ENCODE measurements at regions not wholly inside any gene's neighbourhood (a gene's known extent, or its start where the extent isn't known, plus 50 kb on each side); places are given as distances from the start of the nearest gene placed in this dataset.
A peak's percentile ranks its signal among the peaks of the same experiment; 100 is the strongest.

DNA sequence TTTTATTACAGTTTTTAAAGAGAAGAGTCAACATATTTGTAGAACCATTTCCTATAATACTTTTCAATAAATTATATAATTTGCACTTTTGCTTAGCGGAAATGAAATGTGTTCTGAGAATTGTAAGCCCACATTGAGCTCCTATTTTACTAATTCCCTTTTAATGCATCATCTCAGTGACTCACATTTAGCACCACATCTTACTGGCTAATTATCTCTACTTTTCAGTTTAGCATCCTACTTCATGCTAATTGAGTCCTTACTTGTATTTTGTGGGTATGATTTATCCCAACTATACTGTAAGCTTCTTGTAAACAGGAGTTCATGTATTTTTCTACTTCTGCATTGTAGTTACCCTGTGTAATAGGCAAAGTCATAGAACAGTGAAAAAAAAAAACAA lies 67.5 kb downstream of the TMX1 start:
- Mint-ChIP-seq H3K9me3 (no peaks in the 10 kb centered on the region), H3K27ac (no peak overlapping the region), H3K36me3 (ENCODE audit: low read depth) (no peaks in the 10 kb centered on the region), H3K4me3 (no peak overlapping the region), H3K4me1 (ENCODE audit: low read depth) (no peaks in the 10 kb centered on the region), H3K27me3 (ENCODE audit: low read depth) (peaks cover 9% of the 10 kb centered on the region)

DNA sequence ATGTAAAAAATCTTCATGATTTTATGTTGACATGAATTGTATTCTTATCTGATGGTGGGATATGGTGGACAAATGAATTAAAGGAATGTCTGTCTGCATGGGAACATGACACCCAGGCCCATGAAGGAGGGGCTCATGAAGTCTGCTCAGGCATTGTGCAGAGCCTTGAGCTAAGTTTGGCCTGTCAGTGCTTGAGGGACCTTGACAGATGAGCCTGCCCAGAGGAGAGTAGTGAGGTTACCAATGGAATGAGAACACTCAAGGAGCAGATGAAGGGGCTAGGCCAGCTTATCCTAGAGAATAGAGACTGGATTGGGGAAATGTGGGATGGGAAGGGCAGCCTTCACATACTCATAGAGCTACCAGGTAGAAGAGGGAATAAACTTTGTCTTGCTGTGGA lies 68.8 kb downstream of the TMX1 start:
- H3K36me3 Mint-ChIP-seq (ENCODE audit: low read depth): no peaks in the 10 kb centered on the region
- no peak overlapping the region for H3K27ac Mint-ChIP-seq
- H3K4me3 Mint-ChIP-seq: no peak overlapping the region
- no peaks in the 10 kb centered on the region for H3K4me1 Mint-ChIP-seq (ENCODE audit: low read depth)
- H3K9me3 Mint-ChIP-seq: no peaks in the 10 kb centered on the region
- peaks cover 9% of the 10 kb centered on the region for H3K27me3 Mint-ChIP-seq (ENCODE audit: low read depth)

DNA sequence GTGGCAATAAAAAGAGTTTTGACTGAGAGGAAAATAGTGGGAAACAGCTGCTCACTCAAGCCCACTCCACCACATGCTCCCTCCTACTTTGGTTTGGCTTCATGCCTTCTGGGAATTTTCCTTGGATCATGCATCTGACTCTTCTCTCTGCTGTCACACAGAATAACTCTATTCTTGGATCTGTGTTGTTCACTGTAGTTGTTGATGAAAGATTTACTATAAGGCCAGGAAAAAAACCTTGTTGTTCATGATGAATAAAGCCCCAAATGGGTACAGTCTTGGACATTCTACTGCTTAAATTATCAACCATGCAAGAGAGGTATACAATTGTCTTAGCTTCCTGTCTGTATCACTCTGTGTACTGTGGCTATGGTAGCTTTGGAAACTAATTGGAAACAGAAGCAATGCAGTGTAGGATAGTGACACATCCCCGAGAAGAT lies 70.5 kb downstream of the TMX1 start:
- Mint-ChIP-seq H3K27me3 (ENCODE audit: low read depth) (peaks cover 9% of the 10 kb centered on the region), H3K4me1 (ENCODE audit: low read depth) (no peaks in the 10 kb centered on the region), H3K4me3 (no peak overlapping the region), H3K9me3 (no peaks in the 10 kb centered on the region), H3K27ac (no peak overlapping the region), H3K36me3 (ENCODE audit: low read depth) (no peaks in the 10 kb centered on the region)

DNA sequence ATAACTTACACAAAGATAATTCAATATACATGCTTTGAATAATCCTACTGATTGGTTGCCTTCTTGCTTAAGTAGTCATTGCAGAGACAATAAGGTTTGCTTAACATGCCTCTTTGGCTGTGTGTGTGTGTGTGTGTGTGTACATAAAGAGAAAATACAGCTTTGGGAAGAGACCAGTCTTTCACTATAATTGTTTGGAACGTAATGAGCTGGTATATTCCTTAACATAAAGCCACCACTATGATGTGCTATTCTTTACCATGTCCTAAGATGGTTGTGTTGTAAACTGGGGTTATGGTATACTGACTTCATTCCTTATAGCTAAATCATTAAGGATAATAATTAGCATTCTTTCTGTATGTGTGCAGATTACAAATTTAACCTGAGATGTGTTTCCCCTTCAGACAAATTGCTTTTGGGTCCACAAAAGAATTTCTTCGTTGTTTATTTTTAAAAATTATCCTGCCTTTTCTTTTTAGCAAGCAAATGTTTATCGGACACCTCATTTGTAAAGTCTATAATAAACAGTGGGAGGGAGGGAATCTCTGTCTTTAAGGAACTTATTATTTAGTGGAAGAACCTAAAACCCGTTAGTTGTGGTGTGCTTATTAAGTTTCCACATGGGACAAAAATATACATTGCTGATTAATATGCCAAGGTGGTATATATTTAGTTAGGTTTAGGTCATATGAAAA lies 74.4 kb downstream of the TMX1 start:
- Mint-ChIP-seq H3K27me3 (ENCODE audit: low read depth) (no peaks in the 10 kb centered on the region), H3K27ac (no peak overlapping the region), H3K4me3 (no peak overlapping the region), H3K36me3 (ENCODE audit: low read depth) (no peaks in the 10 kb centered on the region), H3K4me1 (ENCODE audit: low read depth) (no peaks in the 10 kb centered on the region), H3K9me3 (no peaks in the 10 kb centered on the region)

DNA sequence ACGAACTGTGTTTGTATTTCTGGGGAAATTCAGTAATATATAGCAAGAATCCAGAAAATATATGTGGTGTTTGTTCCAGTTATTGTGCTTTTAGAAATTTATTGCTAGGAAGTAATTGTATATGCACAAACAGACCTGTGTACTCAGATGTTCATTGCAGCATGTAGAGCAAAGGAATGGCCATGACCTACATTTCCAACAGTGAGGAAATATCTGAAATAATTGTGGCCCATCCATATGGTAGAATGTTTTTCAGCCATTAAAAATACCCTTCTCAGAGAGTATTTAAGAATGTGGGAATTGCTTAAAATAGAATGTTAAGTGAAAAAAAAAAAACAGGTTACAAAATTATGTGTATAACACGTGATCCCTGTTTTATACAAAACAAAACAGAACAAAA lies 77.3 kb downstream of the TMX1 start:
- Mint-ChIP-seq H3K4me1 (ENCODE audit: low read depth) (no peaks in the 10 kb centered on the region), H3K27ac (no peak overlapping the region), H3K27me3 (ENCODE audit: low read depth) (no peaks in the 10 kb centered on the region), H3K36me3 (ENCODE audit: low read depth) (no peaks in the 10 kb centered on the region), H3K9me3 (no peaks in the 10 kb centered on the region), H3K4me3 (no peak overlapping the region)

DNA sequence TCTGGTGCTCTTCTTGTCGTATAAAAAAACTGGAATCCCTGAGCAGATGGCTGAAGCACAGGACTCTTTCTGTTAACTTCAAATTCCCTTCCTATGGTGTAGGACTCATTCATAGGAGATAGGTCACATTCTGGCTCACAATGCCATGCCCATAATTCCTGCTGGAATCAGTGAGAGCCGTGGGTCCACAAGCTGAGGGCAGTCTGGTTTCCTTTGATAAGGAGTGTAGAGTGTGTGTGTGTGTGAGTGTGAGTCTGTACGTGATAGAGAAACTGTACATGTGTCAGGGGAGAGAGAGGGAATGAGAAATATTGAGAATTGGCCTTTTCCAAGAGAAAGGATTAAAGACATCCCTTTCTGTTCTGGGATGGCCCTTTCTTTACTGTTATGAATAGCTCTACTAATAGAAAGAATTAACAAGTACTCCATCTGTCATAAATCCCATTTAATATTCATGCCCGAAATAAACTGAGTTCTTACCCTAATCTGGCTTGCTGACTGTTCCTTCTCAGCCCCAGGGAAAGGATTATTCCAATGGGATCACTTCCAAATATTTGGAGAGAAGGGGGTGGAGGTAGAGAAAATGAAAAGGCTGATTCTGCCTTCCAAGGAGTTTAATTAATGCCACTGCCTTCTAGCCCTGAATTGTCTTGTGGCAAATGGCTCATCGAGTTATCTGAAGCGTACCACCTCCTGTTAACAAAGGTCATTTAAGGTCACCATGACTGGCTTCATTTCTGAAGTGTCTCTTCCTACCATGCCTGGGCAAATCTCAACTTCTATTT lies 79.0 kb downstream of the TMX1 start:
- no peaks in the 10 kb centered on the region for H3K36me3 Mint-ChIP-seq (ENCODE audit: low read depth)
- H3K27ac Mint-ChIP-seq: no peak overlapping the region
- H3K4me3 Mint-ChIP-seq: no peak overlapping the region
- no peaks in the 10 kb centered on the region for H3K4me1 Mint-ChIP-seq (ENCODE audit: low read depth)
- no peaks in the 10 kb centered on the region for H3K9me3 Mint-ChIP-seq
- no peaks in the 10 kb centered on the region for H3K27me3 Mint-ChIP-seq (ENCODE audit: low read depth)

DNA sequence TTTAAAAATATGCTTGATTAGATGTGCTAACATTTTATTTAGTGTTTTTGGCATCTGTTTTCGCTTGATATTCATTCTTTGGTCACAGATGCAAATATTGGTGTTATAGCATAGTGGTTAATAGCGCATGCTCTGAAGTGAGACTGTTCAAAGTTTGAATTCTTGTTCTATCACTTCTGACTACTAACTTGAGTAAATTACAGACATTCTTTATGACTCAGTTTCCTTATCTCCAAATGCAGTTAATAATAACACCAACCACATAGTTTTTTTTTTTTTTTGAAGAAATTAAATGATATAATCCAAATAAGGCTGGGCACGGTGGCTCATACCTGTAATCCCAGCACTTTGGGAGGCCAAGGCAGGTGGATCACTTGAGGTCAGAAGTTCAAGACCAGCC lies 81.0 kb downstream of the TMX1 start:
- no peak overlapping the region for H3K27ac Mint-ChIP-seq
- H3K4me3 Mint-ChIP-seq: no peak overlapping the region
- no peaks in the 10 kb centered on the region for H3K4me1 Mint-ChIP-seq (ENCODE audit: low read depth)
- no peaks in the 10 kb centered on the region for H3K36me3 Mint-ChIP-seq (ENCODE audit: low read depth)
- H3K9me3 Mint-ChIP-seq: no peaks in the 10 kb centered on the region
- H3K27me3 Mint-ChIP-seq (ENCODE audit: low read depth): peaks cover 8% of the 10 kb centered on the region

DNA sequence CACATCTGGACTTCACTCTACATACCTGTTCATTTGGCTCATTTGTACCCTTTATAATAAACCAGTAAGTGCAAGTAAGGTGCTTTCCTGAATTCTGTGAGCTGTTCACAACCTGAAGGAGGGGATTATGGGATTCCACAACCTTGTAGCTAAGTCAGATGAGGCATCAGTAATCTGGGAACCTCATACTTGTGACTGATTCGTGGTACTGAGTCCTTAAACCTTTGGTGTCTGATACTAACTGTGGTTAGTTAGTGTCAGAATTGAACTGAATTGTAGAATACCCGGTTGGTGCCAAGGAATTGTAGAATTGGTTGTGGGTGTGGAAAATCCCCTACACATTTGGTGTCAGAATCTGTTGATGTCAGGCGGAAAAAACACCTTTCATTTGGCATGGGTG lies 83.4 kb downstream of the TMX1 start:
- Mint-ChIP-seq H3K27ac (no peak overlapping the region), H3K9me3 (no peaks in the 10 kb centered on the region), H3K4me3 (no peak overlapping the region), H3K27me3 (ENCODE audit: low read depth) (peaks cover 11% of the 10 kb centered on the region), H3K36me3 (ENCODE audit: low read depth) (no peaks in the 10 kb centered on the region), H3K4me1 (ENCODE audit: low read depth) (peaks cover 6% of the 10 kb centered on the region)

DNA sequence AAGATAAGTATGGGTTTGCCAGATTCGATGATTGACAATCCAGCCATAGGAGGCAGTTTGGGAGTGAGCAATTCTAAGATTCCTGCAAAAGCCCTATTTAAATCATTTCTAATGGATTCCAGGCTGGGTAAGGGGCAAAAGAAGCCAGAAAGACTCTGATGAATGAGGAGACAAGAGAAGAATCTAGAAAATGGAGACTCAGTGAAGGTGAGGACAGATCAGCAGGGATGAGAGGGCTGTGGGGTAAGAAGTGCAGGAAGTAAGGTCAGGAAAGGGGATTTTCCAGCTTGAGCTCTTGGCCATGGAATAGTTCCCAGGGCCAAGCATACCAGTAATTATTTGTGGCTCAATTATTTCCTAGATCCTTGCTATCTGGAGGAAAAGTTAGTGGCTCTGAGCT lies 87.3 kb downstream of the TMX1 start:
- no peaks in the 10 kb centered on the region for H3K9me3 Mint-ChIP-seq
- no peaks in the 10 kb centered on the region for H3K36me3 Mint-ChIP-seq (ENCODE audit: low read depth)
- H3K4me3 Mint-ChIP-seq: no peak overlapping the region
- H3K27ac Mint-ChIP-seq: no peak overlapping the region
- H3K4me1 Mint-ChIP-seq (ENCODE audit: low read depth): peaks cover 7% of the 10 kb centered on the region
- peaks cover 11% of the 10 kb centered on the region for H3K27me3 Mint-ChIP-seq (ENCODE audit: low read depth)

DNA sequence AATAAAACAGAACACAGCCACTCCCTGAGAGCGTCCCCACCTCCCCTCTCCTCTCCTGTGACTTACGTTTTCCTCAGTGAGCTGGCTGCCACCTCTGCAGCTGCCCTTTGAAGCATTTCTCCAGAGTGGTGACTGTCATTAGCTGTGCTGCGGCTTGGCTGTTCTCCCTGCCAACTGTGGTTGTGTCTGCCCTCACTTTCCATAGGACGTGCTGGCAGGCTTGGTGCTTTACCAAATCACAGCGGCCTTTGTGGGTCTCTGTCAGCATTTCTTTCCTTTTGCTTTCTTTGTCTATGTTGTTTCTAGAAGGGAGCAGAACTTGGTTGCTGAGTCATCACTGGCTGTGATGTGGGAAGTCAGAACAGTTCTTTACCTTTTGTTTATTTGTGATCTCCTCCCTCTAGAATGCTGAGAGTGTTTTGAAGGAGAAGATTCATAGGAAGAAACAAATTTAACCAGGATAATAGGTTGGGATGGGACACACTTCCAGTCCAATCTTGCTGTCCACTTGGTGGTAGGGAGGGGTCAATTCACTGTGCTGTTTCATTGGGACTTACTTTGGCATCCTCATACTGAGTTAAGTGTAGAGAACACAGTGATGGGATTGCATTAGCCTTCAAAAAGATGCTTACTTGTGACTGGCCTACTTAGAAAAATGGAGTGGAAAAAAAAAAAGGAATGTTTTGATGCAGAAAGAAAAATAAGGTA lies 88.2 kb downstream of the TMX1 start:
- Mint-ChIP-seq H3K4me1 (ENCODE audit: low read depth) (peaks cover 7% of the 10 kb centered on the region), H3K36me3 (ENCODE audit: low read depth) (no peaks in the 10 kb centered on the region), H3K9me3 (no peaks in the 10 kb centered on the region), H3K4me3 (peak overlapping the region; percentile 26), H3K27ac (no peak overlapping the region), H3K27me3 (ENCODE audit: low read depth) (peaks cover 11% of the 10 kb centered on the region)

DNA sequence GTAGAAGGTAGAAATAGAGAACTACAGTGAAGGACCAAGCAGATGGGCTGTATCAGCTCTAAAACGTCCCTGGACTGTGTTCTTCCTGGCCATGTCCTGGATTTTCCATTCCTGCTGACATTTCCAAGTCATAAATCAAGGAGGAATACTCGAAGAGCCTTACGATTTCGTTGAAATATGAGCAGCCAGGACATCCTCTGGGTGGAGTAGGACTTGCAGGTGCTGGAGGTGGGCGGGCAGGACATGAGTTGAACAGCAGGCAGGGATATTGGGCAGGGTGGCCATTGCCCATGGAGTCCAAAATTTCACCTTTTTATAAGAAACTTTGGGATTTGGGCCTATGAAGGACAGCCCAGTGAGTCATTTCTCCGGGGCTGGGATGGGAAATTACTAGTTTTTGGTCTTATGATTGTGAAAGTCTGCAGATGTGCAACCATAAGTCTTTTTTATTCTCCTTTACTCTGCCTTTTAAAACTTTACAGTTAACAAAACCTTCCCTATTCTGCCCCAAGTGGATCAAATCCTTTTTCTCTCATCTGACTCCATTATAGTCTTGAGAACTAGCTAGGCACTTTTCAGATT lies 88.8 kb downstream of the TMX1 start:
- H3K9me3 Mint-ChIP-seq: no peaks in the 10 kb centered on the region
- no peak overlapping the region for H3K4me3 Mint-ChIP-seq
- H3K4me1 Mint-ChIP-seq (ENCODE audit: low read depth): peaks cover 7% of the 10 kb centered on the region
- no peaks in the 10 kb centered on the region for H3K36me3 Mint-ChIP-seq (ENCODE audit: low read depth)
- peaks cover 11% of the 10 kb centered on the region for H3K27me3 Mint-ChIP-seq (ENCODE audit: low read depth)
- no peak overlapping the region for H3K27ac Mint-ChIP-seq

DNA sequence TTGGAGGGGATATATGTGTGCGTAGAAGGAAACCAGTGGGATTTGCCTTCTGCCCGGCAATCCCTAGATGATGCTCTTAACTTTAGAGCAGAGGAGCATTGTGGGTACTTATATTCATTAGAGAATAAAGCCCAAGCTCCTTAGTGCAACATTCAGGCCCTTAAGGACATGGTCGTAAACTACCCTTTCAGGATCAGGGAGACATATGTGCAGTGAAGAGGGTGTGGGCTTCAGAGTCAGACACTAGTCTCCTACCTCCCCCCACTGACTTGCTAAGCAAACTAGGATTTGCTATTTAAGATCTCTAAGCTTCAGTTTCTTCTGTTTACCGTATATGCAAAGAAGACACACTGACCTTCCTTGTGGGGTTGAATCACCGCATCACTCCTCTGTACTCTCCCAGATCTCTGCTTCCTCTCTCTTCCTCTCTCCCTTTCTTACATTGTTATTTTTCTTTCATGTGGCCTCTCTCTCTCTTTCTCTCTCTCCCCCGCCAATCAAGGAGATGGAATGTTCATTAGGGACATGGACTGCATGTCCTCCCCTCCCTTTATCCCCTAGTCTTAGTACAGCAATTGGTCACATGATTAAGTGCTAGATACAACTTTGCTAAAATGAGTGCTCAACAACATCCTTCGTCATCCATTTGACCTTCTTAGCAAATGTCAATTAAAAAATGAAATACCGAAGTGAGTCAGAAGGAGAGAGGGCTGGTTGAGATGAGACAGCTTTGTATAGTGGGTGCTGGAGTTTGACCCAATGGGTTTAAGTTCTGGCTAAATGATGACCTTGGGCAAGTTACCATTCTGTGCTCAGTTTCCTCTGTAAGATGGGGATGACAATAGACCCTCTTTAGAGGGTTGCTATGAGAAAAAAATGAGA lies 91.7 kb downstream of the TMX1 start:
- Mint-ChIP-seq H3K27ac (no peak overlapping the region), H3K27me3 (ENCODE audit: low read depth) (peaks cover 3% of the 10 kb centered on the region), H3K9me3 (no peaks in the 10 kb centered on the region), H3K36me3 (ENCODE audit: low read depth) (no peaks in the 10 kb centered on the region), H3K4me3 (no peak overlapping the region), H3K4me1 (ENCODE audit: low read depth) (peaks cover 7% of the 10 kb centered on the region)

DNA sequence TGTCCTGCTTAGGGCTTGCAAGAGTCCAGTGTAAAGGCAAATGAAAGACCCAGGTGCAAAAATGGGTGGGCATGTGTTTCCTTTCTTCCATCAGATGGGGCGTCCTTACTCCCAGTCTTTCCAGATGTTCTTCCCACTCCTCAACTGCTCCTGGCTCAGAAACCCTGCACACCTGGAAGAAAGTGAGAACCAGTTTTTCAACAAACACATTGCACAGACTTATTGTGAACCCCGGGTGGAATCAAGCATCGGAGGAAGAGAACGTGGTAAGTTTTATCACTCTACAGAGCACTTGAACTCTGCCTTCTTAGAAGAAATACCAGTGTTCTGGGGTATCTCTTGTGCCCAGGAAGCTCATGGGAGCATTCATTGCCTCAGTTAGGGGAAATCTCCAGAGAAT lies 93.3 kb downstream of the TMX1 start:
- H3K4me1 Mint-ChIP-seq (ENCODE audit: low read depth): peaks cover 3% of the 10 kb centered on the region

More for the DNA sequence above, 93.3 kb downstream of the TMX1 start:
- Mint-ChIP-seq H3K4me3 (no peak overlapping the region), H3K27ac (no peak overlapping the region), H3K36me3 (ENCODE audit: low read depth) (no peaks in the 10 kb centered on the region), H3K9me3 (no peaks in the 10 kb centered on the region), H3K27me3 (ENCODE audit: low read depth) (no peaks in the 10 kb centered on the region)
